BLaER1 (cell line): ENCODE measurements at regions not wholly inside any gene's neighbourhood (a gene's known extent, or its start where the extent isn't known, plus 50 kb on each side); places are given as distances from the start of the nearest gene placed in this dataset.

Experiments used
- H3K27ac ChIP-seq: shearing (Covaris generic); formaldehyde crosslinking; 2 replicates; pipeline ENCODE4 v1.8.1; 2022
- H3K27me3 ChIP-seq: shearing (Covaris generic); formaldehyde crosslinking; 2 replicates; pipeline ENCODE4 v1.8.1; 2022
- H3K36me3 ChIP-seq: shearing (Covaris generic); formaldehyde crosslinking; 2 replicates; pipeline ENCODE4 v1.8.1; 2022
- H3K4me1 ChIP-seq: shearing (Covaris generic); formaldehyde crosslinking; 2 replicates; pipeline ENCODE4 v1.8.1; 2022
- H3K4me2 ChIP-seq: shearing (Covaris generic); formaldehyde crosslinking; 2 replicates; pipeline ENCODE4 v1.8.1; 2022
- H3K4me3 ChIP-seq: shearing (Covaris generic); formaldehyde crosslinking; 2 replicates; pipeline ENCODE4 v1.8.1; 2022
- H3K9ac ChIP-seq: shearing (Covaris generic); formaldehyde crosslinking; 2 replicates; pipeline ENCODE4 v1.8.1; 2022
- H3K9me3 ChIP-seq: shearing (Covaris generic); formaldehyde crosslinking; 2 replicates; pipeline ENCODE4 v1.8.1; 2022
- H4K20me1 ChIP-seq: shearing (Covaris generic); formaldehyde crosslinking; 2 replicates; pipeline ENCODE4 v1.8.1; 2022
- Cebpa-rat ChIP-seq: shearing (Covaris generic); IDR thresholded peaks from 2 replicates; pipeline ENCODE4 v1.8.1; 2022

- H3K27ac ChIP-seq = no peak overlapping the region
- no peak overlapping the region for H3K4me2 ChIP-seq
- H3K4me3 ChIP-seq = no peak overlapping the region
- no peaks in the 10 kb centered on the region for H3K36me3 ChIP-seq
- TF ChIP-seq Cebpa-rat = no peak
- H3K9ac ChIP-seq = no peak overlapping the region
- peaks cover 36% of the 10 kb centered on the region for H3K4me1 ChIP-seq
- no peaks in the 10 kb centered on the region for H4K20me1 ChIP-seq
- no peaks in the 10 kb centered on the region for H3K27me3 ChIP-seq
- peaks cover 7% of the 10 kb centered on the region; the same call in 1 of the 2 replicates for H3K9me3 ChIP-seq
Observed at GRCh38 chr12:68458866-68459265, 126.7 kb upstream of the MDM1 start.

GRCh38 chr12:68460236-68460635, 128.1 kb upstream of the MDM1 start:
- H3K4me2 ChIP-seq = no peak overlapping the region
- no peaks in the 10 kb centered on the region for H3K27me3 ChIP-seq
- H3K9ac ChIP-seq = no peak overlapping the region
- no peaks in the 10 kb centered on the region for H4K20me1 ChIP-seq
- H3K9me3 ChIP-seq = peaks cover 7% of the 10 kb centered on the region; the same call in 1 of the 2 replicates
- H3K27ac ChIP-seq = no peak overlapping the region
- no peak for TF ChIP-seq Cebpa-rat
- no peak overlapping the region for H3K4me3 ChIP-seq
- H3K36me3 ChIP-seq = no peaks in the 10 kb centered on the region
- peaks cover 22% of the 10 kb centered on the region for H3K4me1 ChIP-seq

- Histone ChIP-seq H3K9ac (no peak overlapping the region), H3K4me1 (peaks cover 8% of the 10 kb centered on the region), H3K36me3 (no peaks in the 10 kb centered on the region), H3K9me3 (peaks cover 7% of the 10 kb centered on the region; the same call in 1 of the 2 replicates), H3K4me3 (no peak overlapping the region), H3K4me2 (no peak overlapping the region), H3K27me3 (no peaks in the 10 kb centered on the region), H3K27ac (no peak overlapping the region), H4K20me1 (no peaks in the 10 kb centered on the region)
- no peak for TF ChIP-seq Cebpa-rat
Observed at GRCh38 chr12:68461645-68462044, 129.5 kb upstream of the MDM1 start.

GRCh38 chr12:68462803-68463202, 130.6 kb upstream of the MDM1 start:
- no peaks in the 10 kb centered on the region for H3K36me3 ChIP-seq
- H3K9me3 ChIP-seq = peaks cover 5% of the 10 kb centered on the region; the same call in 1 of the 2 replicates
- no peak overlapping the region for H3K4me3 ChIP-seq
- no peaks in the 10 kb centered on the region for H4K20me1 ChIP-seq
- H3K9ac ChIP-seq = no peak overlapping the region
- peak overlapping the region; percentile 28; the same call in 1 of the 2 replicates for H3K4me2 ChIP-seq
- H3K27me3 ChIP-seq = no peaks in the 10 kb centered on the region
- H3K27ac ChIP-seq = no peak overlapping the region
- H3K4me1 ChIP-seq = no peaks in the 10 kb centered on the region
- no peak for TF ChIP-seq Cebpa-rat

GRCh38 chr12:68465227-68465626, 133.1 kb upstream of the MDM1 start:
- Histone ChIP-seq H3K4me2 (no peak overlapping the region), H3K9me3 (no peaks in the 10 kb centered on the region), H3K27me3 (no peaks in the 10 kb centered on the region), H3K36me3 (no peaks in the 10 kb centered on the region), H3K9ac (no peak overlapping the region), H4K20me1 (no peaks in the 10 kb centered on the region), H3K4me3 (no peak overlapping the region), H3K27ac (no peak overlapping the region), H3K4me1 (no peaks in the 10 kb centered on the region)
- TF ChIP-seq Cebpa-rat = no peak

- H3K36me3 ChIP-seq = no peaks in the 10 kb centered on the region
- H3K9ac ChIP-seq = no peak overlapping the region
- TF ChIP-seq Cebpa-rat = no peak
- H3K27ac ChIP-seq = no peak overlapping the region
- no peak overlapping the region for H3K4me2 ChIP-seq
- no peak overlapping the region for H3K4me3 ChIP-seq
- H4K20me1 ChIP-seq = no peaks in the 10 kb centered on the region
- no peaks in the 10 kb centered on the region for H3K9me3 ChIP-seq
- H3K27me3 ChIP-seq = no peaks in the 10 kb centered on the region
- no peaks in the 10 kb centered on the region for H3K4me1 ChIP-seq
Observed at GRCh38 chr12:68467514-68467913, 135.4 kb upstream of the MDM1 start.

- no peak overlapping the region for H3K9ac ChIP-seq
- H3K4me3 ChIP-seq = no peak overlapping the region
- H3K4me1 ChIP-seq = no peaks in the 10 kb centered on the region
- no peaks in the 10 kb centered on the region for H4K20me1 ChIP-seq
- H3K27ac ChIP-seq = no peak overlapping the region
- no peaks in the 10 kb centered on the region for H3K27me3 ChIP-seq
- no peak for TF ChIP-seq Cebpa-rat
- no peaks in the 10 kb centered on the region for H3K9me3 ChIP-seq
- H3K4me2 ChIP-seq = no peak overlapping the region
- H3K36me3 ChIP-seq = no peaks in the 10 kb centered on the region
Observed at GRCh38 chr12:68468036-68468435, 135.9 kb upstream of the MDM1 start.

- Histone ChIP-seq H3K36me3 (no peaks in the 10 kb centered on the region), H3K4me1 (no peaks in the 10 kb centered on the region), H3K27me3 (no peaks in the 10 kb centered on the region), H4K20me1 (no peaks in the 10 kb centered on the region), H3K4me3 (no peak overlapping the region), H3K9ac (no peak overlapping the region), H3K27ac (no peak overlapping the region), H3K9me3 (no peaks in the 10 kb centered on the region), H3K4me2 (no peak overlapping the region)
- TF ChIP-seq Cebpa-rat = no peak
Observed at GRCh38 chr12:68469113-68469512, 137.0 kb upstream of the MDM1 start.

GRCh38 chr12:68470664-68471328, 138.6 kb upstream of the MDM1 start:
- Histone ChIP-seq H3K4me3 (no peak overlapping the region), H3K4me1 (no peaks in the 10 kb centered on the region), H3K27ac (no peak overlapping the region), H3K9me3 (no peaks in the 10 kb centered on the region), H3K9ac (no peak overlapping the region), H3K4me2 (no peak overlapping the region), H3K27me3 (no peaks in the 10 kb centered on the region), H3K36me3 (no peaks in the 10 kb centered on the region), H4K20me1 (no peaks in the 10 kb centered on the region)
- no peak for TF ChIP-seq Cebpa-rat

GRCh38 chr12:68474467-68475204, 136.1 kb upstream of the RAP1B start:
- no peak for TF ChIP-seq Cebpa-rat
- 0 out of 2 replicates have a peak, but pooled peaks cover 4% of the 10 kb centered on the region for H3K9me3 ChIP-seq
- no peak overlapping the region for H3K27ac ChIP-seq
- H3K4me3 ChIP-seq = no peak overlapping the region
- no peaks in the 10 kb centered on the region for H4K20me1 ChIP-seq
- no peaks in the 10 kb centered on the region for H3K36me3 ChIP-seq
- H3K9ac ChIP-seq = no peak overlapping the region
- no peak overlapping the region for H3K4me2 ChIP-seq
- H3K4me1 ChIP-seq = peaks cover 6% of the 10 kb centered on the region; the same call in 1 of the 2 replicates
- no peaks in the 10 kb centered on the region for H3K27me3 ChIP-seq
